HL-60 (cell line): ENCODE measurements at regions not wholly inside any gene's neighbourhood (a gene's known extent, or its start where the extent isn't known, plus 50 kb on each side); places are given as distances from the start of the nearest gene placed in this dataset.

Experiments
- CTCF ChIP-seq: IDR thresholded peaks from one replicate; pipeline ENCODE4 v1.5.1; 2011; ENCODE audit warnings: low read length, control low read depth, inconsistent platforms; ENCODE audit not compliant: insufficient read depth
- GABPA ChIP-seq: IDR thresholded peaks from 2 replicates; pipeline ENCODE4 v1.6.1; 2012; ENCODE audit warnings: low read depth
- POLR2AphosphoS5 ChIP-seq: IDR thresholded peaks from 2 replicates; pipeline ENCODE4 v1.6.1; 2012; ENCODE audit warnings: low read depth
- REST ChIP-seq: IDR thresholded peaks from 2 replicates; pipeline ENCODE4 v1.6.1; 2012; ENCODE audit warnings: low read depth; ENCODE audit not compliant: insufficient replicate concordance
- SPI1 ChIP-seq: IDR thresholded peaks from 2 replicates; pipeline ENCODE4 v1.6.1; 2012; ENCODE audit warnings: low read depth, mild to moderate bottlenecking, borderline replicate concordance

DNA sequence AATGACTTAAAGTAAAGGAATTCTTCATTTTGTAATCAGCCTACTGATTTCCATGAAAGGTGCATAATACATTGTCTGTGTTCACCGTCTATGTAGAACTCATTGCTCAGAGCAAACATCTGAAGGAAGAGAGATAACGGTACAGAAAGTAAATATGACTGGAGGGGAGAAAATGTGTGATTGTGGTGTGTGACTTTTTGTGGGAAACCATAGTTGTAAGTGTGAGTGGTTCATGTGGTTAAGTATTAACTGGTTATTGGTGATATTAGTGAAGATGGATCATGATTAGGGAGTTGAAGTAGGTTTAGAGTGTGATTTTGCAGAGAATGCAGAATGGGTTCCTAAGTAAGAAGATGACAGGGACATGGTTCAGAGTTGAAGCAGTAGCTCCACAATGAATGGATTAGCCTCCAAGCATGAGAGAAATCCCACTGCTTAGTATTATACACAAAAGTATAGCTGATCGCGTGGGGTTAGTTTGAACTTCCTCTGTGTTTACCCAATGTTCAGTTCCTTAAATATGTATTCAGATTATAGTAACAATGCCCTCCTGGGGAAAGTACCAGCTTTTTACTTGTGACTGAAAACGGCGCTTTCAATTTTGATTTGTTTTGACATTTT is 368.9 kb downstream of the UTRN start:
- TF ChIP-seq GABPA (no peak), CTCF (no peak), POLR2AphosphoS5 (no peak), REST (no peak), SPI1 (peak; percentile 86; the same call in 1 of the 2 replicates)
